NCI-H128 (cell line): ENCODE measurements at regions not wholly inside any gene's neighbourhood (a gene's known extent, or its start where the extent isn't known, plus 50 kb on each side); places are given as distances from the start of the nearest gene placed in this dataset.

Experiments
- DNase-seq: peaks from one replicate; lab custom pipeline; 2025; ENCODE audit not compliant: unreplicated experiment; lab: John Stamatoyannopoulos, UW

DNA sequence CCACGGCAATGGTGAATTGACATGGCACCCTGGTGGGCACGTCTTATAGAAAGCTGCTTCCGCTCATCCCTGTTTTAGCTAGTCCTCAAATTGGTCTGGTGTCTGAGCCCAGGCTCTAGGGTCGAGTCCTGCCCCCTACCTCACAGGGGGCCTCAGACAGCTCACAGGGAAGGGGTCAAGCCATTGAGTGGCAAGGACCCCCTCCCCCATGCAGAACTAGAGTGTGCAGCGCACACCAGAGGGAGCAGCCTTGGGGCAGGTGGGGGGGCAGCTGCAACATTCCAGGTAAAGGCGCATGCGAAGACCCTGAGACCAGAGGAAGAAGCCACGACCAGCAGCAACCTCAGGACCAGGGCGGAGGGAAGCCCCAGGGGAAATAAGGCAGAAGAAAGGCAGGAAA, 240.4 kb upstream of the PPP2R2D start:
- DNase-seq: no peak

DNA sequence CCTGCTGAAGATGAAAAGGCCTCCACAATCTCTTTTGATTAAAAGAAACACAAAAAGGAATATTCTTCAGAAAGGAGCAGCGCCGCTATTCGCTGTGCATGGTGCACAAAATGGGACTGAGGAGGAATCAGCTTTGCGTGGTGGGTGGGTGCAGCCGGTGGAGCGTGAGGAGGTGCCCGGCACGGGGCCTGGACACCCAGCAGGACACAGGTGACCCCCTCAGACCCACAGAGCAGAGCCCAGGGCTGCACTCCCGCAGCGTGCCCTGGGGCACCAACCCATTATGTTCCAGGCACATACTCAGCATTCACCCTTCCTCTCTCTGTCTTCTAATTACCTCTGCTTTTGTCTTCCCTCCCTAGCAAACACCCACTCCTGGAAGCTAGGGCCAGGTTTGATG, 238.0 kb upstream of the PPP2R2D start:
- DNase-seq: no peak

DNA sequence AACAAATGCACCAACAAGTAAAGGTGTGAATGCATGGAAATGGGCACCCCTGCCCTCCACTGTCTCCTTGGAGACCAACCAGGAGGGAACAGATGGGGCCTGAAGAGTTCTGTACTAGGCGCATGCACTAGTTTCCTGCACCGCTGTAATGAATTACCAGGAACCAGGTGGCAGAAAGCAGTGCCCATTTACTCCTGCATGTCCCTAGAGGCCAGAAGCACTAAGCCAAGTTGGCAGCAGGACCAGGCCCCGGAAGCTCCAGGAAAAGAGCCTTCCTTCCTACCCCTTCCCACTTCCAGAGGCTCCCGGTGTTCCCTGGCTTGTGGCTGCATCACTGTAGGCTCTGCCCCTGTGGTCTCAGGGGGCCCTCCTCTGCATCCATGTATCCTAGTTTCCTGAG, 237.5 kb upstream of the PPP2R2D start:
- no peak for DNase-seq

DNA sequence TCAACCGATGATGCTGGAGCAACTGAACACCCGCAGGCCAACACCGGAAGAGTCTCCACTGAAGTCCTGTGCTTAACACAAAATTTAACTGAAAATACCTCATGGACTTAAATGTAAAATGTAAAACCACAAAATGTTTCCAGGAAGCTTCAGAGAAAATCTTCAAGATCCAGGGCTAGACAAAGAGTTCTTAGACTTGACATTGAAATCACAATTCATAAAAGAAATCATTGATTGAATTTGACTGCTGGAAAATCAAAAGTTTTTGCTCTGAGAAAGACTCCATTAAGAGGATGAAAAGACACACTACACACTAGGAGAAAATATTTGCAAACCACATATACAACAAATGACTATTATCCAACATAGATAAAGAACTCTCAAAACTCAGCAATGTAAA, 234.7 kb upstream of the PPP2R2D start:
- no peak for DNase-seq

DNA sequence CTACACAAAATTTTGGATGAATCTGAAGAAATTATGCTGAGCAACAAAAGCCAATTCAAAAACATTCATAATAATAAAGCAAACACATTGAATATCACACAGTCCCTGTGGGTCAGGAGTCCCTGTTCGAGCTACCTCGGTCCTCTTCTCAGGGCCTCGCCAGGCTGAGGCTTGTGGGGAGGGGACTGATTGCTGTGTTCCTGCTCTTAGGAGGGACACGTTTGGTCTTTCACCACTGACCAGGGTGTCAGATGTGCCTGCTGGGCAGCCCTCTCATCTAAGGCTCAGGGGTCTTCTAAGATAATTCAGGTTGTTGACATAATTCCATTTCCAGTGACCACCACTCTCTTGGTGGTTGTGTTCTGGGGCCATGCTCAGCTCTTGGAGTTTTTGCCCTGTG, 233.8 kb upstream of the PPP2R2D start:
- DNase-seq: no peak

DNA sequence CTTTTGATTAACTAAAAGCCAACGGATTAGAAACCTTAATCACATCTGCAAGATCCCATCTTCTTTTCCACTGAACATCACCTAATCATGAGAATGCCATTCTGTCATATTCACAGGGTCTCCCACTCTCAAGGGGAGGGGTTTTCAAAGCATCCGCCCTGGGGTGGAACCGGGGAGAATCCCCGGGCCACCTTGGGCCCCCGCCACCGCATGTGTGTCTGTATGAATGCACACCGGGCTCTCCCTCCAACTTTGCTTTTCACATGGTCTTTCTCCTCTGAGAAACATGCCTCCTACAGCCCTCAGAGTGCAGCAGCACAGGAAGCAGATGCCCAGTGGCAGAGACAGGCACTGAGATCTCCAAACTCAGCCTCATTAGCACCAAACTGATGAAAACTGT, 233.2 kb upstream of the PPP2R2D start:
- DNase-seq: no peak

DNA sequence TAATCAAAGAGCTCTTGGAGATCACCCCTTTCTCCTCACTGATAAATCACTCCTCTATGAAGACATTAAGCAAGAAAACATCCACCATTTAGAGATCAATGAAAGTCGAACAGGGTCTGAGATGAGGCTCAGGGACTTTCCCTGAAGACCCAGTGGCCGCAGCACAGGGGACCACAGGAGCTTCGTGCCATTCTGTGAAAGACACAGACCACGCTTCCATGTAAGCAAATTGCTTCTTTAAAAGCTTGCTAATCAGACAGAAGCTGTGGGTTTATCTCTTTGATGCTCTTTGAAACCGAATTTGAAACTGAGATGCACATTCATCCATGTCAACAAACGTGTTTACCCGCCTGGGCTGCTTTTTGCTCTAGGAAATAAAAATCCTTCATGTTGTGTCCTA, 231.9 kb upstream of the PPP2R2D start:
- DNase-seq: no peak

DNA sequence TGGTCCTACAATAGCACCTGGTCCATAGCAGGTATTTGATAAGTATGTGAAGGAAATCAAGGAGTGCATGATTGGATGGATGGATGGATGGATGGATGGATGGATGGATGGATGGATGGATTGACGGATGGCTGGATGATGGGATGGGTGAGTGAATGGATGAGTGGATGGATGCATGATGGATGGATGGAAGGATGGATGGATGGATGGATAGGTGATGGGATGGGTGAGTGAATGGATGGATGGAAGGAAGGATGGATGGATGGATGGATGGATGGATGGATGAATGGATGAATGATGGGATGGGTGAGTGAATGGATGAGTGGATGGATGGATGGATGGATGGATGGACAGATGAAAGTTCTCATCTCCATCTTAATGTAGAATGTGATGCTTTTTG, 231.0 kb upstream of the PPP2R2D start:
- DNase-seq: no peak

DNA sequence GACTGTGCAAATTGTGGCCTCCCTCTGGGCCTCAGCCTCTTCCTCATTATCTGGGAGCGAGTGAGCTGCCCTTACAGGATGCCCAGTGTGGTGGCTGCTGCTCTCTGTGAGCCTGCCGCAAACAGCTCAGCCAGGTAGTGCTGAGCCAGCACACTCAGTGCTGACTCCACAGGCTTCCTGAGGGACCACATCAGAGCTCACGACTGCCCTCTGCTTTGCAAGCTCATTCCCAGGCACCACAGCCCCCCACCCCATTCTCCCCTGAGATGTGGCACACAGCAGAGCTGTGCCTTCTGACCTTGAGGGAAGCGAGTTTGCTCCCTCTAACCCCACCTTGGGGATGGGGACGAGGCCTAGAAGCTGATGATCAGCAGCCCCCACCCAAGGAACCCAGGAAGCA, 230.5 kb upstream of the PPP2R2D start:
- no peak for DNase-seq

DNA sequence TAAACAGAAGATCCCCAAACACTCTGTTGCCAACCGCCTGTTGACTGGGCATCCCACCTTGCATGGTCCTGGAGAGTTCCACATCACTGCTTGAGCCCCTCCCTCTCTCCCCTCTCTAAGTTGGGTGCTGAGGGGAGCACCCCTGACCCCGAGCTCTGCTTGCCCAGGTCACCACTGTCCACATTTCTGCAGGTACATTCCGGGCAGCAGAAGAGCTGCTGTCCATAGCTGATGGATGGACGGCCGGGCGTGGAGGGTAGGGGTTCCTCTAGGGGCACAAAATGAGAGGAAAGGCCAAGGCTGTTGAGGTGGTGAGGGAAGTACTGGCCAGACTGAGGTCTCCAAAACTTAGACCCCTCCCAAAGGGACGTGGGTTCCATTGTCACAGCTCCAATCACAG, 227.4 kb upstream of the PPP2R2D start:
- DNase-seq: no peak

DNA sequence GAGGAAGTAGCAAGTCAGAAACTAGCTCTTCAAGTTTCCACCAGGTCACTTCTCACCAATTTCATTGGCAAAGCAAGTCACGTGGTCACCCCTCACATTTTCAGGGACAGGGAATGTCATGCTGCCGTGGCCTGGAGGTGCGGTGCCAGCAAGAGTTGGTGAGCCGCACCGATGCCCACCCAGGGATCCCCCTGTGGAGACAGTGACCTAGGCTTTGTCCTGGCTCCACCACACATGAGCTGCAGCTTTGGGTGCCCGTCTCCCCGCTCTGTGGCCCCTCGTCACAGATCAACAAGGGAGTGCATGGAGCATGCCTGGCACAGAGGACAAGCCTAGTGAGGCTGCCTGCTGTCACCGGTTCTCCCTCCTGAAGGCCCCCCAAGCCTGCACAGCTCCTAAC, 226.7 kb upstream of the PPP2R2D start:
- DNase-seq: no peak

DNA sequence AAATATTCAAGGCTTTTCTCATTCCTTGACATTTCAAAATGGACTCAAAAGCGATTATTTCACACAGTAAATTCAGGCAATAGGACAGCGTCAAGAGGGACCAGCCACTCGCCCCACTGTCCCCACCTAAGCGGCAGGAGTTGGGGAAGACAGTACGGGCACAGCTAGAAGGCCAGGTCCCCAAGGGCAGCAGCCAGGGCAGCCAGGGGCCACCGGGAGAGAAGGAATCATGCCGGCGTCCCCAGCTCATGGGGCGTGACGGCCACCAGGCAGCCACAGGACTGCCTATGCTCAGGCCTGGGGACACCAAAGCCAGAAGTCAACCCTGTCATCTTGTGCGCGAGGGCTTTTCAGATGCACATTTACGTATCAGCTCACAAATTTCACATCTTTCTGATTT, 225.7 kb upstream of the PPP2R2D start:
- no peak for DNase-seq

DNA sequence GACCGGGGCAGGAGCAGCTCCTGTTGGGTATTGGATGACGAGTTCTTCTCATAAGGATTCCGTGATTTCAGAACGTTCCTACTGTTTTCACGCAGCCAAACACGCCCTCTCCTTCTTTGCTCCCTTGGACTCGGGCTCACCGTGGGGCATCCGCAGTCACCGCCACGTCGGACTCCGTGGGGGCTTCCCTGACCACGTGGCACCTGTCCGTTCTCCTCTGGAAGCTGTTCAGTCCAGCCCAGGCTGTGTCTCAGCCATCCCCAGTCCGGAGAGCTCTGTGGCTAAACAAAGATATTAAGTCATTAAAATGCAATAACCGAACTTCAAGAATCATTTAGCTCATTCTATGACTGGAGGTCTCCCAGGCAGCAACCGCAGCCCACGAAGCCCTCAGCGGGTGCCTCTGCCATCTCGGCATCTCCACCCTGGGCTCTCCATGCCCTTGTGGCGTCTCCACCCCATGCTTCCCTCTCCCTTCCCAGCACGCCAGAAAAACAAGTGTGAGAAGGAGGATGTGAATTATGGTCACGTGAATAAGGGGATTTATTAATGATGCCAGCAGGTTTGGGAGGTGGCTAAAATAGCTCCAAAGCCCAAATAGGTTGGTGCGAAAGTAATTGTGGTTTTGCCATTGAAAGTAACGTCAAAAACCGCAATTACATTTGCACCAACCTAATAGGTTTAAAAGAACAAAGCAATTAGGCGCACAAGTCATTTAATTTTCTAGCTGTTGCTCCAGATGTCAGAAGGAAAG, 224.6 kb upstream of the PPP2R2D start:
- DNase-seq: no peak

DNA sequence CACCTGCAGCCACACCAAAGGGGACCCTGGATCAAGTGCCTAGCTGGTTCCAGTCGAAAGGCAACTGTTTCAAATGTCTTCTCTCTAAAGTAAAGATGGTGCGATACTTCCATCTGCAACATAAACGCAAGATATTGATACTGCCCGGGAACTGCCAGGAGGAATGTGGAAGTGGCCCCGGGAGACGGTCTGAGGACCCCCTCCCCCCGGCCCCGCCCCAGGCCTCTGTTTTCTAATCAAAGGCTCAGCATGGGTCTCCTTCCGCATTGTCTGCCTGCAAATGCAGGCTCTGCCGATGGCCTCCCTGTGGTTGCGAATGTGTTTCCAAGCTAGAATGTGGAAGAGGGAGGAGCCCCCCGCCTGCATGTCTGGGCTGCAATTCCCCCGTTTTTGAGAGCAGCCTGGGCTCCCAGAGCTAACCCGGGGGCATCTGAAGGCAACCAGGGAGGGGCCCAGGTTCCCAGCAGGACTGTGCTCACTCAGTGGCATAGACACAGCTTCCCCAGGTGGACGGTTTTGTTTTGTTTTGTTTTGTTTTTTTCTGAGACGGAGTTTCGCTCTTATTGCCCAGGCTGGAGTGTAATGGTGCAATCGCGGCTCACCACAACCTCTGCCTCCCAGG, 223.9 kb upstream of the PPP2R2D start:
- no peak for DNase-seq

DNA sequence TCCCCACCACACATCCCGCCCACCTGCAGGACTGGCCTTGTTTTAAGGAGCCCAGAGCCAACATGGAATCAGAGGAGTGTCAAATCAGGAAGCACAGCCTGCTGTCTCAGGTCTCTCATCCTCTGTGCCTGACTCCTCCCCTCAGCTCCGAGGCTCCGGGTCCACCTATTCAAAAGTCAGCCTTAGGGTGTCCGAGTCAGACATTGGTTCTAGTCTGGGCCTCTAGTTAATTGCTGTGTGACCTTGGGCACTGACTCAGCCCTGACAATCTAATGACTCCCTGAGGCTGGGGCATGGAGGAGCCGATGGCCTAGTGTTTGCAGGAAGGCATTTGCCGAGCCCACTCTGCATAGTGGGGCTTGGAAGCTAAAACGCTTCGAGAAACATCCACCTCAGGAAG, 223.1 kb upstream of the PPP2R2D start:
- no peak for DNase-seq

DNA sequence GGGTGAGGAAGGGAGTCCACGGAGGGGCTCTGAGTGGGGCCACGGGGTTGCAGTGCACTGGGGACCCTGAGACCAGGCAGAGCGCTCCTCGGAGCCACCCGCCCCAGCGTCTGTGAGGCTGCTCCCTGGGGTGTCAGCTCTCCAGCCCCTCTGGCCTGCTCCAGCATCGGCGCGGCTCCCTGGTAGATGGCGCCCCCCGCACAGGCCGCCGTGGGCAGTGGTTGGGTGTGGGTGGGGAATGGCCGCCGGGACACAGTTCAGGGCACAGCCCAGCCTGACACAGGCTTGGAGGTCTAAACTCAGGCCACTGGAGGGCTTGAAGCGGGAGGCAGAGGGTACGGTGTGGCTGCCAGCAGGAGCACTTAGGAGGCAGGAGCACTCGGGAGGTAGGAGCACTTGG, 222.6 kb upstream of the PPP2R2D start:
- DNase-seq: no peak

DNA sequence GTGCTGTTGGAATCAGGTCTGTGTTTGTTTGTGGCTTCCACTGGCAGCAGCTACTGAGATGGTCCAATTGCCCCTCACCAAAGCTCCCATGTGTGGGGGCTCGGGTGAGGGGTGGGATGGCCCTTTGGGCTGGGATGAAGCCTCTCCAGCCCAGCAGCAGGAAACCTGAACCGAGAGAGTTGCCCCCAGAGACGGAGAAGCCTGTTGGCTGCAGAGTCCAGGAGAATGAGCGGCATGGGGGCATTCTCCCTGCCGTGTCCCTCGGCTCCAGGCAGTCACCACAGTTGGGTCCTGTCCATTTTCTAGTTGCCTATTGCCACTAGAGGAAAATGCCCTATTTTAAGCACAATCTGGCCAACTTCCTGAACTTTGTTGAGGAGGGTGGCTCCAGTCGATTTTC, 222.2 kb upstream of the PPP2R2D start:
- no peak for DNase-seq

DNA sequence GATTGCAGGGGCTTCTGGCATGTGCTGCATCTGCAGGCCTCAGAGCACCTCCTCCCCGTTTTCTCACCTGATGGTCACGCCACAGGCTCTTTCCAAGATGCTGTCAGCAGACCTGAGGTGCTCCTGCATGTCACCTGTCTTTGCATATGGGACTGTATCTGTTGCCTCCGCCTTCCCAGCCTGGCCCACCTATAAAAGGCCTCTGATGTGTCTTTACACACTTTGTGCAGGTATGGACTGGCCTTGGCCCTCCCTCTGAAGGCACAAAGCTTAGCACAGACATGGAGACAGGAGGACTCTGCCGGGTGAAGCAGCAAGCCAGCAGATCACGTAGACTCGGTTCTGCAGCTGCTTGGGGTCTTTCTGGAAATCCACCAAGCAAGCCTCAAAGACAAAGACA, 220.9 kb upstream of the PPP2R2D start:
- no peak for DNase-seq

DNA sequence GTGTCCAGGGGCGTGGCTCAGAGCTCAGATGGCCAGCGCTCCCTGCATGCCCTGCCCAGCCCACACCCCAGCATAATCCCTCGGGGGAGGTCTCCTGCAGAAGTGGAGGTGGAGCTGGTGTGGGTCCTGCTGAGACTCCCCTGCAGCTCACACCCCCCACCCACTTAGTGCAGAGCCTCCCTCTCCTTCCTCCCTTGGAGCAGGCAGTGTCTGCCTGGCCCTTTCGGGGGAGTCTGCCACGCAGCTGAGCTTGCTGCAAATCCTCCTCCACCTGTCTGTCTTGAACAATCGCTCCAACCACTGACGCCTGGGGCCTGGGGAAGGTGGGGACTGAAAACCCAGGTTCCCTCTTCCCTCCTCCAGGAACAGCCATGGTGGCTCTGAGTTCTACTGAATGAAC, 219.7 kb upstream of the PPP2R2D start:
- no peak for DNase-seq

DNA sequence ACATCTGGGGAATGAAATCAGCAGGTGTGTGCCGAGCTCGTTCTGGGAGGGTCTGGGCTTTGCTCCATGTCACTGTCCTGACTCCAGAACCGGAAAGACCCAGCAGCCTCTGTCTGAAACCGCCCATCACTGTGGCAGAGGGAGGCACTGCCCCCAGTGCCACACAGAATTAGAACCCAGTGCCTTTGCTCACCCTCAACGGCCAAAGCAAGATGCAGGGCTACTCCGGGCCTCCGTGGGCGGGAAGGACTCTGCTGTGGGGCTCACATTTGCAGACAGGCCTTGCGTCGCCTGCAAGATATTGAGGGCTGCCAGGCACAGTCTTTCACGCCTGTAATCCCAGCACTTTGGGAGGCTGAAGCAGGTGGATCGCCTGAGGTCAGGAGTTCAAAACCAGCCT, 219.2 kb upstream of the PPP2R2D start:
- no peak for DNase-seq

DNA sequence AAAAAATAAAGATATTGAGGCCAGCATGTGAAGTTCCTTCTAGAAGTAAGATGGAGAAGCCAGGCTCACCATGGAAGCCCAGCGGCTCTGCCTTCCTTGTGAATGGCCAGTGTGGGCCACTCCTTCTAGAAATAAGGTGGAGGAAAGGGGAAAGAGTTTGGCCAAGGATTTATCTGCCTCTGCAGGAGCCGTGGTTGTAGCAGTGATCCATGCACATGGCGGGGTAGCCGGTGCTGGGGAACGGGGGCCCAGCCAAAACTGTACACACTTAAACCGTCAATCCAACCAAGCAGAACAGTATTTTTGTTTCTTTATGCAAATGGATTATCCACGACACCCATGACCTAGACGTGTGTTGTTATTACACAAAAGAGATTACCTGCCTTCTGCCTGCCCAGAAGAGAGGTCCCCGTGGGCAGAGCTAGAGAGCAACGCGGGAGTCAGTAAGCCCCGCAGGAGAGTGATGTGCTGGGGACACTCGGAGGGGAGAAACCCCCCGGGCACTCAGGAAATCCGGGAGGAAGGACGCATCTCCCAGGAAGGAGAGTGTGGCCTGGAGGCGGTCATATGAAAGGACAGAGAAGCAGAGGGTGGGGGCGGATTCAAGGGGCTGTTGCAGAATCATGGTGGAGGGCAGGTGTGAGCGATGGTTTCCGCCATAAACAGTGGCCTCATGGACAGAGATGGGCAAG, 218.4 kb upstream of the PPP2R2D start:
- DNase-seq: no peak

DNA sequence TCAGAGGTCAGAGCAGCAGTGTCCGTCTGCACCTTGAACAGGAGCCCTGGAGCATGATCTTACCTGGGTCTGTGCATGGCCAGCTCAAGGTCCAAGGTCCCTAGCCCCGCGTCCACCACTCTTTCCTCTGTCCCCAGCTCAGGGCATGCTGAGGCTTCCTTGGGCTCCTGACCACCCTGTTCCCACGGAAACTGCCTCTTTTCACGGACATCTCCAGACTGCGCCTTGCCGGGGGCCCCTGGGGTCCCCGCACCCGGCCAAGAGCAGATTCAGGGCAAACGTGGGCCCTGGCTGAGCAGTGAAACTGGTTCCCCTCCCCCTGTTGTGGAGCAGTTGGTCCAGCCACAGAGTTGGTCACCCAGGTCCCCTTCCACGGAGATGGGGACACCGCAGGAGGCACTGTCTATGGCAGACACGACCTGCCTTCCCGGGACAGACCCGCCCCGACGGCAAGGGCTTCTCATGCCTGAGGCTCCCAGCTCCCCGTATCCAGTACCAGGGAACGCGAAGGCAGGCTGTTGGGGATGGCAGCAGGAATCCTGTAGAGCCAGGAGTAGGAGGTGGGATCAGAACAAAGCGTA, 217.4 kb upstream of the PPP2R2D start:
- no peak for DNase-seq
